GM23338 (cell line): ENCODE measurements at regions not wholly inside any gene's neighbourhood (a gene's known extent, or its start where the extent isn't known, plus 50 kb on each side); places are given as distances from the start of the nearest gene placed in this dataset.

Experiments used
- ATAC-seq: fragments of 200-7000 bp; cut with Tn5 transposase; 3 replicates; pipeline ENCODE4 v1.9.1; 2020
- DNase-seq: peaks from one replicate; pipeline ENCODE4 v3.0.0-alpha.2; 2015; ENCODE audit warnings: low spot score
- H2AFZ ChIP-seq: fragments of 200-600 bp; sonication (generic); 2 replicates; pipeline ENCODE4 v1.8.0; 2016; ENCODE audit warnings: antibody characterized with exemption, mild to moderate bottlenecking, moderate library complexity
- H3F3A ChIP-seq: fragments of 200-600 bp; sonication (generic); replicated peaks from 2 replicates; pipeline ENCODE4 v1.8.0; 2017; ENCODE audit warnings: antibody characterized with exemption, mixed run types, low read depth
- H3K27ac ChIP-seq: fragments of 200-600 bp; sonication (generic); 2 replicates; pipeline ENCODE4 v1.6.1; 2016; ENCODE audit warnings: low read depth
- H3K27me3 ChIP-seq: fragments of 200-600 bp; sonication (generic); 2 replicates; pipeline ENCODE4 v1.8.0; 2016; ENCODE audit warnings: mild to moderate bottlenecking, mixed run types, moderate library complexity; ENCODE audit not compliant: insufficient read depth
- H3K36me3 ChIP-seq: fragments of 200-600 bp; sonication (generic); 2 replicates; pipeline ENCODE4 v1.8.0; 2016; ENCODE audit warnings: mild to moderate bottlenecking; ENCODE audit not compliant: insufficient read depth
- H3K4me1 ChIP-seq: fragments of 200-600 bp; sonication (generic); 2 replicates; pipeline ENCODE4 v1.8.0; 2016; ENCODE audit warnings: mild to moderate bottlenecking, moderate library complexity; ENCODE audit not compliant: insufficient read depth
- H3K4me2 ChIP-seq: fragments of 200-600 bp; sonication (generic); 2 replicates; pipeline ENCODE4 v1.7.1; 2017; ENCODE audit warnings: mixed run types
- H3K4me3 ChIP-seq: fragments of 200-600 bp; sonication (generic); 2 replicates; pipeline ENCODE4 v1.6.1; 2016; ENCODE audit warnings: mixed run types
- H3K79me2 ChIP-seq: fragments of 200-600 bp; sonication (generic); replicated peaks from 2 replicates; pipeline ENCODE4 v1.8.0; 2017; ENCODE audit warnings: mild to moderate bottlenecking; ENCODE audit not compliant: insufficient read depth
- H3K9me2 ChIP-seq: fragments of 200-600 bp; sonication (generic); 2 replicates; pipeline ENCODE4 v1.8.0; 2017; ENCODE audit not compliant: insufficient read depth
- H4K20me1 ChIP-seq: fragments of 200-600 bp; sonication (generic); replicated peaks from 2 replicates; pipeline ENCODE4 v1.8.0; 2017; ENCODE audit warnings: mild to moderate bottlenecking; ENCODE audit not compliant: insufficient read depth
- H3K27ac Mint-ChIP-seq: 2 replicates; pipeline ENCODE4 v1.8.0; 2020; ENCODE audit warnings: inconsistent platforms, mild to moderate bottlenecking, moderate library complexity, mixed read lengths
- H3K27me3 Mint-ChIP-seq: 3 replicates; pipeline ENCODE4 v1.8.0; 2022; ENCODE audit warnings: low read depth, mild to moderate bottlenecking, moderate library complexity, mixed read lengths, inconsistent platforms; ENCODE audit not compliant: insufficient read depth, poor library complexity
- H3K36me3 Mint-ChIP-seq: 3 replicates; pipeline ENCODE4 v1.8.0; 2021; ENCODE audit warnings: low read depth, mild to moderate bottlenecking, inconsistent platforms, moderate library complexity, mixed read lengths
- H3K4me1 Mint-ChIP-seq: 3 replicates; pipeline ENCODE4 v1.8.0; 2020; ENCODE audit warnings: mild to moderate bottlenecking, inconsistent platforms, mixed read lengths
- H3K4me3 Mint-ChIP-seq: 3 replicates; pipeline ENCODE4 v1.8.0; 2021; ENCODE audit warnings: moderate library complexity, mild to moderate bottlenecking, inconsistent platforms, mixed read lengths
- H3K9me3 Mint-ChIP-seq: 3 replicates; pipeline ENCODE4 v1.8.0; 2020; ENCODE audit warnings: moderate library complexity, mild to moderate bottlenecking, inconsistent platforms, mixed read lengths
- CREB1 ChIP-seq: fragments of 250-450 bp; sonication (Bioruptor Pico); IDR thresholded peaks from 2 replicates; pipeline ENCODE4 v1.5.0; 2020; ENCODE audit warnings: low read depth, mild to moderate bottlenecking, moderate library complexity
- CTCF ChIP-seq, 2 experiments: fragments of 200-600 bp in 1 of 2; sonication (generic) in 1 of 2; conservative IDR thresholded peaks; 2 replicates each; pipeline versions ENCODE4 v1.5.1 to v1.6.1; 2016 to 2017; ENCODE audit warnings: antibody characterized with exemption in 2 of 2, low read depth in 2 of 2, mild to moderate bottlenecking in 2 of 2, moderate library complexity in 1 of 2
- ETS1 ChIP-seq: IDR thresholded peaks from 2 replicates; pipeline ENCODE4 v1.6.1; 2016; ENCODE audit warnings: antibody characterized with exemption
- EZH2 ChIP-seq: fragments of 200-600 bp; sonication (generic); IDR thresholded peaks from one replicate; pipeline ENCODE4 v1.8.0; 2017; ENCODE audit warnings: antibody characterized with exemption, mild to moderate bottlenecking, low read depth; ENCODE audit not compliant: unreplicated experiment
- EZH2phosphoT487 ChIP-seq: fragments of 200-600 bp; sonication (generic); IDR thresholded peaks from one replicate; pipeline ENCODE4 v1.8.1; 2018; ENCODE audit warnings: antibody characterized with exemption; ENCODE audit not compliant: unreplicated experiment
- JUNB ChIP-seq: IDR thresholded peaks from one replicate; pipeline ENCODE4 v1.6.1; 2016; ENCODE audit warnings: antibody characterized with exemption; ENCODE audit not compliant: unreplicated experiment
- NANOG ChIP-seq: IDR thresholded peaks from 2 replicates; pipeline ENCODE4 v1.6.1; 2016; ENCODE audit warnings: antibody characterized with exemption, borderline replicate concordance
- POLR2AphosphoS5 ChIP-seq: IDR thresholded peaks from 2 replicates; pipeline ENCODE4 v1.6.1; 2016; ENCODE audit warnings: antibody characterized with exemption, low read depth
- REST ChIP-seq: IDR thresholded peaks from one replicate; pipeline ENCODE4 v1.6.1; 2018; ENCODE audit warnings: antibody characterized with exemption; ENCODE audit not compliant: unreplicated experiment
- STAT1 ChIP-seq: IDR thresholded peaks from one replicate; pipeline ENCODE4 v1.6.1; 2016; ENCODE audit warnings: antibody characterized with exemption; ENCODE audit not compliant: unreplicated experiment
- ZNF114 ChIP-seq: fragments of 250-450 bp; sonication (Bioruptor Pico); IDR thresholded peaks from 2 replicates; pipeline ENCODE4 v1.5.0; 2020; ENCODE audit warnings: mild to moderate bottlenecking, moderate library complexity
- ZNF331 ChIP-seq: fragments of 250-450 bp; sonication (Bioruptor Pico); IDR thresholded peaks from 2 replicates; pipeline ENCODE4 v1.5.0; 2020; ENCODE audit warnings: low read depth, mild to moderate bottlenecking, moderate library complexity

GRCh38 chr9:85405566-85405950 is 336.2 kb downstream of the AGTPBP1 start (continued):
- TF ChIP-seq REST: no peak
- no peak for TF ChIP-seq ZNF114
- TF ChIP-seq CTCF (conservative IDR thresholded peaks at IDR 0.05; ENCODE audit: low read depth in 2 of 2): no peak
- no peak for TF ChIP-seq CREB1 (CRISPR knock-in tag)
- TF ChIP-seq EZH2: no peak
- no peak for TF ChIP-seq ZNF331
- TF ChIP-seq EZH2phosphoT487: no peak
- TF ChIP-seq JUNB: no peak

GRCh38 chr9:85404911-85405565 is 336.7 kb downstream of the AGTPBP1 start:
- Histone ChIP-seq H3K27me3 (no peaks in the 10 kb centered on the region), H3K9me2 (peaks cover 6% of the 10 kb centered on the region; the same call in 1 of the 2 replicates), H2AFZ (no peak overlapping the region), H3K4me3 (no peak overlapping the region), H3K4me1 (peaks cover 9% of the 10 kb centered on the region; the same call in 1 of the 2 replicates), H3F3A (no peaks in the 10 kb centered on the region), H3K79me2 (no peaks in the 10 kb centered on the region), H3K36me3 (no peaks in the 10 kb centered on the region), H3K4me2 (no peak overlapping the region), H3K27ac (no peak overlapping the region), H4K20me1 (no peaks in the 10 kb centered on the region)
- Mint-ChIP-seq H3K27ac (no peak overlapping the region), H3K36me3 (no peaks in the 10 kb centered on the region), H3K9me3 (no peaks in the 10 kb centered on the region), H3K4me1 (no peaks in the 10 kb centered on the region; the same call in 1 of the 3 replicates), H3K27me3 (no peaks in the 10 kb centered on the region), H3K4me3 (no peak overlapping the region)
- DNase-seq (no peak), ATAC-seq (no peak)
- no peak for TF ChIP-seq JUNB
- TF ChIP-seq CTCF (conservative IDR thresholded peaks at IDR 0.05; ENCODE audit: low read depth in 2 of 2): no peak
- no peak for TF ChIP-seq ZNF331
- no peak for TF ChIP-seq NANOG
- no peak for TF ChIP-seq ZNF114
- no peak for TF ChIP-seq REST
- TF ChIP-seq POLR2AphosphoS5: no peak
- no peak for TF ChIP-seq ETS1
- TF ChIP-seq CREB1 (CRISPR knock-in tag): no peak
- no peak for TF ChIP-seq EZH2phosphoT487
- no peak for TF ChIP-seq STAT1
